IPS DF 6.9 (cell line): ENCODE measurements at regions not wholly inside any gene's neighbourhood (a gene's known extent, or its start where the extent isn't known, plus 50 kb on each side); places are given as distances from the start of the nearest gene placed in this dataset.
"Not testable (repeated sequence)": the region's sequence is repeated elsewhere in the genome, so short reads cannot be mapped to it uniquely, and the experiment has no call there.

Source experiments
- DNase-seq: peaks from one replicate; pipeline ENCODE4 v3.0.0-alpha.2; 2013; ENCODE audit warnings: low read depth, low spot score
- H3K27ac ChIP-seq: one replicate; pipeline ENCODE4 v1.5.1; 2013; ENCODE audit warnings: low read length, control low read depth
- H3K27me3 ChIP-seq: 2 replicates; pipeline ENCODE4 v1.6.1; 2013; ENCODE audit warnings: mild to moderate bottlenecking, low read length; ENCODE audit not compliant: control insufficient read depth, insufficient read depth
- H3K36me3 ChIP-seq: 2 replicates; pipeline ENCODE4 v1.6.1; 2013; ENCODE audit warnings: low read length; ENCODE audit not compliant: control insufficient read depth, insufficient read depth
- H3K4me1 ChIP-seq: 2 replicates; pipeline ENCODE4 v1.6.1; 2013; ENCODE audit warnings: low read length; ENCODE audit not compliant: control insufficient read depth, insufficient read depth
- H3K4me3 ChIP-seq: 2 replicates; pipeline ENCODE4 v1.5.1; 2013; ENCODE audit warnings: mild to moderate bottlenecking, low read length
- H3K9me3 ChIP-seq: 2 replicates; pipeline ENCODE4 v1.6.1; 2013; ENCODE audit warnings: low read length, inconsistent platforms; ENCODE audit not compliant: control insufficient read depth, insufficient read depth
- WGBS: extraction: QIAGEN DNeasy Blood & Tissue Kit; methylation state at CpG from one replicate; pipeline ENCODE4 v1.1.7; 2013; ENCODE audit warnings: mixed read lengths, missing lambda C conversion rate; ENCODE audit not compliant: insufficient read length, insufficient coverage; 5-methylcytosine and 5-hydroxymethylcytosine counted together

DNA sequence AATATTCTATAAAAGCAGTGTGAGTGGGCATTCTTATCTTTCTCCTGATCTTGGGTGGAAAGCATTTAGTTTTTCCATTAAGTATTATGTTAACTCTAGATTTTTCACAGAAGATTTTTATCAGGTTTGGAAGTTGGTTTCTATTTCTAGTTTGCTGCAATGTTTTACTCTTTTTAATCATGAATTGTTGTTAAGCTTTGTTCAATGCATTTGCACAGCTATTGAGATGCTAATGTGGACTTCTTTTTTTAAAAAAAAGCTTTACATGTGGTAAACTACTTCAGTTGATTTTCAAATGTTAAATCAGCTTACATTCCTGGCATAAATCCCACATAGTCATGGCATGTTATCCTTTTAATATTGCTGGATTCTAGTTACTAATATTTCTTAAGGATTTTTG lies 363.6 kb upstream of the NRP1 start:
- no peaks in the 10 kb centered on the region for H3K4me1 ChIP-seq
- H3K27ac ChIP-seq: no peak overlapping the region
- H3K27me3 ChIP-seq: no peaks in the 10 kb centered on the region
- H3K36me3 ChIP-seq: no peaks in the 10 kb centered on the region
- H3K9me3 ChIP-seq: no peaks in the 10 kb centered on the region
- H3K4me3 ChIP-seq: no peak overlapping the region
- no peak for DNase-seq

DNA sequence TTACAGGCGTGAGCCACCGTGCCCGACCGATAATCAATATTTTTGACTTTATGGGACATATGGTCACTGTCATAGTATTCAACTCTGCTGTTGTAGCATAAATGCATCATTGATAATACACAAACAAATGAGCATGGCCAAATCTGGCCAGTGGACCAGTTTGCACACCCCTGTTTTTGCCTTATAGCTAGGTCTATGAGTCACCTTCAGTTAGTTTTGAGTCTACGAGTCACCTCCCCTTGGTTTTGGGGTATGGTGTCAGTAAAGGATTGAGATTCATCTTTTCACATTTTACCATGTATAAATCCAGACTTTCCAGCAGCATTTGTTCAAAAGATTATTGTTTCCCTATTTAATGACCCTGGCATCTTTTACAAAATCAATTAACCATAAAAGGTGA lies 362.5 kb upstream of the NRP1 start:
- no CpG with 5 or more reads among the region's 5 CpGs for WGBS
- H3K27ac ChIP-seq: no peak overlapping the region
- H3K27me3 ChIP-seq: no peaks in the 10 kb centered on the region
- DNase-seq: no peak
- H3K4me1 ChIP-seq: no peaks in the 10 kb centered on the region
- no peaks in the 10 kb centered on the region for H3K9me3 ChIP-seq
- no peak overlapping the region for H3K4me3 ChIP-seq
- no peaks in the 10 kb centered on the region for H3K36me3 ChIP-seq

DNA sequence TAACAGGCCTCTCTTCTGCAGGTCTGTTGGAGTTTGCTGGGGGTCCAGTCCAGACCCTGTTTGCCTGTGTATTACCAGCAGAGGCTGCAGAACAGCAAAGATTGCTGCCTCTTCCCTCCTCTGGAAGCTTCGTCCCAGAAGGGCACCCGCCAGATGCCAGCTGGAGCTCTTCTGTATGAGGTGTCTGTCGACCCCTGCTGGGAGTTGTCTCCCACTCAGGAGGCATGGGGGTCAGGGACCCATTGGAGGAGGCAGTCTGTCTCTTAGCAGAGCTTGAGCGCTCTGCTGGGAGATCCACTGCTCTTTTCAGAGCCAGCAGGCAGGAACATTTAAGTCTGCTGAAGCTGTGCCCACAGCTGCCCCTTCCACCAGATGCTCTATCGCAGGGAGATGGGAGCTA lies 361.1 kb upstream of the NRP1 start:
- Histone ChIP-seq H3K36me3 (no peaks in the 10 kb centered on the region), H3K4me3 (no peak overlapping the region), H3K4me1 (no peaks in the 10 kb centered on the region), H3K27me3 (no peaks in the 10 kb centered on the region), H3K9me3 (no peaks in the 10 kb centered on the region), H3K27ac (no peak overlapping the region)
- no CpG with 5 or more reads among the region's 5 CpGs for WGBS
- DNase-seq: no peak

DNA sequence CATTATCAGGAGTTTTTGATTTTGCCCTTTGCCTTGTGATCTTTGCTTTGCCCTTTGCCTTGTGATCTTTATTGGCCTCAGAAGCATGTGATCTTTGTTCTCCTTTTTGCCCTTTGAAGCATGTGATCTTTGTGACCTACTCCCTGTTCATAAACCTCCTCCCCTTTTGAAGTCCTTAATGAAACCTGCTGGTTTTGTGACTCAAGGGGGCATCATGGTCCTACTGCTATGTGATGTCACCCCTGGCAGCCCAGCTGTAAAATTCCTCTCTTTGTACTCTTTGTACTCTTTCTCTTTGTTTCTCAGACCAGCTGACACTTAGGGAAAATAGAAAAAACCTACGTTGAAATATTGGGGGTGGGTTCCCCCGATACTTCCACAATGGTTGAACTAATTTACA lies 356.1 kb upstream of the NRP1 start:
- H3K36me3 ChIP-seq, H3K27ac ChIP-seq, H3K4me3 ChIP-seq, H3K27me3 ChIP-seq, H3K4me1 ChIP-seq, H3K9me3 ChIP-seq, DNase-seq: not testable (repeated sequence)
- WGBS: no CpG with 5 or more reads among the region's 2 CpGs

DNA sequence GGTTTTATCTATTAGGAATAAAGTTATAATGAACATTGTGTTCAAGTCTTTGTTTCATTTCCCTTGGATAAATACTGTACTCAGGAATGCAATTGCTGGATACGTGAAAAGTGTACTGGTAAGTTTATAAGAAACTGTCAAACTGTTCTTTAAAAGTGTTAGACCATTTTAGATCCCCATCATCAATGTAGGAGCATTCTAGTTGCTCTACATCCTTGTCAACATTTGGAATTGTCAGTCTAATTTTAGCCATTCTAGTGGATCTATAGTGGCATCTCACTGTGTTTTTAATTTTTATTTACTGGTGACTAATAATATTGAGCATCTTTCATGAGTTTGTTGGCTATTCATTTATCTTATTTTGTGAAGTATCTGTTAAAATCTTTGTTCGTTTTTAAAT lies 354.0 kb upstream of the NRP1 start:
- Histone ChIP-seq H3K27ac (no peak overlapping the region), H3K4me1 (no peaks in the 10 kb centered on the region), H3K27me3 (no peaks in the 10 kb centered on the region), H3K36me3 (no peaks in the 10 kb centered on the region), H3K9me3 (no peaks in the 10 kb centered on the region), H3K4me3 (no peak overlapping the region)
- no CpG with 5 or more reads among the region's 2 CpGs for WGBS
- DNase-seq: no peak

DNA sequence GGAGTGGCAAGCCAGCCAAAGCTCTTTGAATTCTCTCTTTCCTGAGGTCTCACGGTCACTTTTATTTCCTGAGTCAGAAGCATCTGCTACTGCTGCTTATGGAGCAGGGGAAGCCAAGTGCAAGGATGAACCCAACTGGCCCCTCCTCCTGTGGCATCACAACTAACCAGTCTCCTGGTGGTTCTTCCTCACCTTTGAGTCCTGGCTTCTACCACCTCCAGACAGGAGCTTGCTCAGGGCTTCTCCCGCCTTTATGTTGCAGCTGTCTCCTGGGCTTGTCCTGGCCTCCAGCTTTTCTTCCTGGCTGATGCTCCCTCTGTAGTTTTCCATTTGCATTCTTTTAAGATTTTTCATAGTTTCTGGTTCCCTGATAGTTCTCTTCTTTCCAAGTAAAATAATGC lies 349.7 kb upstream of the NRP1 start:
- Histone ChIP-seq H3K4me3 (no peak overlapping the region), H3K27me3 (no peaks in the 10 kb centered on the region), H3K9me3 (no peaks in the 10 kb centered on the region), H3K36me3 (no peaks in the 10 kb centered on the region), H3K4me1 (no peaks in the 10 kb centered on the region), H3K27ac (no peak overlapping the region)
- no CpG with 5 or more reads among the region's 2 CpGs for WGBS
- no peak for DNase-seq

DNA sequence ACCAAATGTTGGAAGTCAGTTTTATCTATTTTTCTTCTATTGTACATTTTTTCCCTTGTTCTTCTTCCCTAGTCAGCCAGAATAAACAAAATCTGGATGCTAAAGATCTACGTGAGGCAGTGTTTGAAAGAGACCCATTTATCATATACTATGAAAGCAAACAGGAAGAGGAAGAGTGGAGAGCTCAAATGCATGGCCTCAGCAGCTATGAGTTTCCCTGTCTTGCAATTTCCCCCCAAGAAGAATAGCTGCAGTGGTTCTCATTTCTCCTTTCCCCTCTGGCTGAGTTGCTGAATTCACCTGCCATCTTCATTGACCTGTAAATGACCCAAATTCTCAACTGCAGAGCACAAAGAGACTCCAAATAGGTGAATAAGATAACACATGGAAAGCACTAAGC lies 347.1 kb upstream of the NRP1 start:
- H3K36me3 ChIP-seq: no peaks in the 10 kb centered on the region
- no CpG with 5 or more reads among the region's 1 CpG for WGBS
- no peaks in the 10 kb centered on the region for H3K27me3 ChIP-seq
- no peak overlapping the region for H3K4me3 ChIP-seq
- DNase-seq: no peak
- no peak overlapping the region for H3K27ac ChIP-seq
- H3K9me3 ChIP-seq: no peaks in the 10 kb centered on the region
- no peaks in the 10 kb centered on the region for H3K4me1 ChIP-seq

DNA sequence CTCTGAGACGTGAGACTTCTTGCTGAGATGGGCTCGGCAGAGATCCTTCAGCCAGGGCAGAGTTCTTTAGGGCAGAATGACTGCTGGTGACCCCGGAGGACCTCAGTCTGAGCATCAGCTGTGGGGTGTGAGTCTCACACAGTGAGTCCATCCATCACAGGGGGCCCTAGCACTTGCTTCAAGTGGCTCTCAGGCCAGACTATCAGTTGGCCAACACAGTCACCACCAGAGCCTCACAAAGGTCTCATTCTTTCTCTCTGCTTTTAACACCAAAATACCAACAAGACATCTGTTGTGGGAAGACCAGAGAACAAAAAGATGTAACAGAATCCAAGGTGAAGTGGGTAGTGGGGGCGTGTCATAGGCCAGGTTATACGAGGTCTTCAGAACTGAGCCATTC lies 345.6 kb upstream of the NRP1 start:
- Histone ChIP-seq H3K27ac (no peak overlapping the region), H3K27me3 (no peaks in the 10 kb centered on the region), H3K36me3 (no peaks in the 10 kb centered on the region), H3K4me1 (no peaks in the 10 kb centered on the region), H3K4me3 (no peak overlapping the region), H3K9me3 (no peaks in the 10 kb centered on the region)
- WGBS: no CpG with 5 or more reads among the region's 5 CpGs
- DNase-seq: no peak

DNA sequence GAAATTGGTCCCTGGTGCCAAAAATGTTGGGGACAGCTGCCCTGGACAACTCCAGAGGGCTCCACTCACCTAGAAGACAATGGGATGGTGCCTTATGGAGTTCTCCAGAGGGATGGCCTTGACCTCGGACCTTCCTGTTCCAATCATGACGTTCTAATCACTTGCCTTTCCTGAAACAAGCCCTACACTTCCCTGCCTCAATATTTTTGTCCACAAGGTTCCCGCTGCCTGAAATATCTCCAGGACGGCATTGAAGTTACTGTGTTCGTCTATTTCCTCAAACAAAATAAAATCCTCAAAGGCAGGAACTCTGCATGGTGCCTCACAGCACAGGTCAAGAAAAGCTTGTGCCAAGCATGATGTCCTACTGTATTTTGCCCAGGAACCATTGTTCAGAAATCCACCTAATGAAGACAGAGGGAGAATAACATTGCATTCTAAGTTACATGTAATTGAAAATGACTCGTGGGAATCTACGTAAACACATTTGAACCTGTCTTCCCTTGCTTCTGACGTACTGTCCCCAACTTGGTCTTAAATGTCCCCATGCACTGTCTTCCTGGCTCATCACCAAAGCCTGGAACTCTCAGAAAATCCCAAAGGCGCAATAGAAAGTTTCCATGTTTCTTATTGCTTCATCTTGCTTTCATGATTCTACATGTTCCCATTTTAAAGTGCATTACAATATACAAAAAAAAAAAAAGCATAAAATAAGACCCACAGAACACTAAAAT lies 342.3 kb upstream of the NRP1 start:
- H3K4me3 ChIP-seq: no peak overlapping the region
- no CpG with 5 or more reads among the region's 9 CpGs for WGBS
- no peaks in the 10 kb centered on the region for H3K9me3 ChIP-seq
- no peak for DNase-seq
- no peaks in the 10 kb centered on the region for H3K27me3 ChIP-seq
- H3K4me1 ChIP-seq: no peaks in the 10 kb centered on the region
- no peak overlapping the region for H3K27ac ChIP-seq
- no peaks in the 10 kb centered on the region for H3K36me3 ChIP-seq

DNA sequence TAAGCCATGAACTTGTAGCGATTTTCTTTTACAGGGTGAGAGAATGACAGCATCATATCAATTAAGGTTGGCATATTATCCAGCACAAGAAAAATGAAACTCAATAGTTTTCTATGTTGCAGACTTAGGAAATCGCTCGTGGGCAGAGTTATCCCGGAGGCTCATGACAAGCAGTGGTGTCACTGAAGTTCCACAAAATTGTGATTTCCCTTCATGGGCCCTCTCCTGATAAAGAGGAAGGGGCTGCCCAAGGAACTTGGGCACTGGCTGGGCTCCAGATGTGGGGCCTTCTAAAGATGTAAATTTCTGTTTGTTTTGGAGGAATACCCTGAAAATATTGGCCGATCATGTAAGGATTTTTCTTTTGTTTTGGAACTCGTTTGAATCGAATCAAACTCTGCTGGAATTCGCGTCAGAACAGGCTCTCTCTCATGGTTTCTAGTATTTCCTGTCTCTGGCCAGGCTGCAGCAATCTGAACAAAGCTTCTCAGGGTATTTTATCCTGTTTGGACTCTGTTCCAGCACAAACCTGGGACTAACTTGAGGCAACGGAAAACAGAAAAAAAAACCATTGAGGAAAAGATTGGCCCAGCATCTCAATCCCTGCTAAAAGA lies 340.6 kb upstream of the NRP1 start:
- whole genome bisulfite sequencing: no CpG with 5 or more reads among the region's 10 CpGs
- Histone ChIP-seq H3K27me3 (no peaks in the 10 kb centered on the region), H3K4me1 (no peaks in the 10 kb centered on the region), H3K9me3 (no peaks in the 10 kb centered on the region), H3K4me3 (no peak overlapping the region), H3K36me3 (no peaks in the 10 kb centered on the region), H3K27ac (no peak overlapping the region)
- DNase-seq: no peak

DNA sequence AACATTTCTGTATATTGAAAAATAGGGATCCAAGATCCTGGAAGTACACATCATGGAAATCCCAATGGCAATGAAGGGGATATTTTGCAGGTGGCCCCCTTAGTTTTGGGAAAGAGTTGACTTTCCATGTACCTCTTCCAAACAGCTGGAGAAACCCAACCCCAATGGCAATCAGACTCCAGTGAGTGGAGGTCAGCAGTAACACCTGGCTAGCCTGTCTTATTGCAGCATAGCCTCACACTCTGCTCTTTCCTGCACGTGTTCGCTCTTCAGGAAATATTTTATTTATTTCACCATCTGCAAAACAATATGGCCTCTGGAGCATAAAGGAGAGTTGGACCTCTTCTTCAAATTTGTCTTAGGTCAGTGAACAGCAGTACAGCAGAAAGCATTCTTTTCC lies 340.0 kb upstream of the NRP1 start:
- no CpG with 5 or more reads among the region's 2 CpGs for whole genome bisulfite sequencing
- H3K9me3 ChIP-seq: no peaks in the 10 kb centered on the region
- no peaks in the 10 kb centered on the region for H3K36me3 ChIP-seq
- H3K27me3 ChIP-seq: no peaks in the 10 kb centered on the region
- no peak overlapping the region for H3K4me3 ChIP-seq
- no peaks in the 10 kb centered on the region for H3K4me1 ChIP-seq
- no peak for DNase-seq
- no peak overlapping the region for H3K27ac ChIP-seq
